ENCODE measurements at regions not wholly inside any gene's neighbourhood (a gene's known extent, or its start where the extent isn't known, plus 50 kb on each side); places are given as distances from the start of the nearest gene placed in this dataset.

DNA sequence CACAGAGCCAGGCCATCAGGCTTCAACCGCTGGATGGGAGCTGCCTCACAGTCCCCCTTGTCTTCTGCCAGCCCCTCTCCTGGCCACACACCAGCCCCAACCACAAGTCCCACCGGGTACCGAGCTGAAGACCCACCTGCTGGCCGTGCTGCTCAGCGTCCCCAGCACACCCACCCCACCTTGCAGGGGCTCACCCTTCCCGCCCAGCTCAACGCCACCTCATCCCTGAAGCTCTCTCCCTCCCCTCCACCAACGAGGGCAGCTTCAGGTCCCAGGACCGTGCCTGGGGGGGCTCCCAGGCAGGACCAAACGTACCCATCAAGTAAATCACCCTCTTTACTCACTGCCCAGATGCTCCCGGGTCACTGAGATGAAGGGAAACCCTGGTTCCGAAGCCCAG, 141.0 kb downstream of the CRYBB2 start:
- TF ChIP-seq TAF1 (IDR thresholded peaks at IDR 0.05; ENCODE audit: borderline replicate concordance, low read depth, low read length) = no peak
- TF ChIP-seq POLR2A (IDR thresholded peaks at IDR 0.05; ENCODE audit: low read depth, low read length) = no peak
